NOMO-1 treated with DMSO at 0.1 percent for 48 hours (cell line): ENCODE measurements at regions not wholly inside any gene's neighbourhood (a gene's known extent, or its start where the extent isn't known, plus 50 kb on each side); places are given as distances from the start of the nearest gene placed in this dataset.
A peak's percentile ranks its signal among the peaks of the same experiment; 100 is the strongest.
"Not testable (repeated sequence)": the region's sequence is repeated elsewhere in the genome, so short reads cannot be mapped to it uniquely, and the experiment has no call there.

ENCODE experiments used
- DNase-seq: peaks from one replicate; lab custom pipeline; 2025; ENCODE audit not compliant: unreplicated experiment; lab: John Stamatoyannopoulos, UW

- DNase-seq = peak; percentile 78
Observed at GRCh38 chr6:137707590-137708360, 159.3 kb upstream of the TNFAIP3 start.

GRCh38 chr6:137708481-137708880 is 158.6 kb upstream of the TNFAIP3 start:
- DNase-seq = no peak

GRCh38 chr6:137709424-137710236 is 157.4 kb upstream of the TNFAIP3 start:
- DNase-seq = no peak

GRCh38 chr6:137711972-137712371 is 155.1 kb upstream of the TNFAIP3 start:
- DNase-seq = peak; percentile 8

GRCh38 chr6:137712587-137712986 is 154.5 kb upstream of the TNFAIP3 start:
- DNase-seq = no peak

- DNase-seq = no peak
Observed at GRCh38 chr6:137715589-137716045, 151.4 kb upstream of the TNFAIP3 start.

GRCh38 chr6:137717074-137718073 is 149.7 kb upstream of the TNFAIP3 start:
- DNase-seq = no peak

GRCh38 chr6:137718903-137719302 is 148.2 kb upstream of the TNFAIP3 start:
- DNase-seq = not testable (repeated sequence)

GRCh38 chr6:137722749-137723272 is 144.2 kb upstream of the TNFAIP3 start:
- peak; percentile 76 for DNase-seq

GRCh38 chr6:137723273-137724017 is 143.6 kb upstream of the TNFAIP3 start:
- no peak for DNase-seq

GRCh38 chr6:137724018-137724403 is 143.0 kb upstream of the TNFAIP3 start:
- DNase-seq = no peak

GRCh38 chr6:137724495-137725211 is 142.4 kb upstream of the TNFAIP3 start:
- DNase-seq = no peak

- no peak for DNase-seq
Observed at GRCh38 chr6:137725949-137726348, 141.1 kb upstream of the TNFAIP3 start.

- DNase-seq = no peak
Observed at GRCh38 chr6:137726582-137726981, 140.5 kb upstream of the TNFAIP3 start.

GRCh38 chr6:137727216-137727765 is 139.8 kb upstream of the TNFAIP3 start:
- no peak for DNase-seq

- no peak for DNase-seq
Observed at GRCh38 chr6:137728386-137729349, 138.4 kb upstream of the TNFAIP3 start.

GRCh38 chr6:137729866-137730629 is 137.0 kb upstream of the TNFAIP3 start:
- peak; percentile 15 for DNase-seq
